Stimulated activated CD4-positive, alpha-beta T cell treated with anti-CD3 and anti-CD28 coated beads, Interleukin-12 subunit alpha, Interleukin-12 subunit beta, amount 100 ng/mL, for 48 hours (primary cell): ENCODE measurements at regions not wholly inside any gene's neighbourhood (a gene's known extent, or its start where the extent isn't known, plus 50 kb on each side); places are given as distances from the start of the nearest gene placed in this dataset.
"Not testable (repeated sequence)": the region's sequence is repeated elsewhere in the genome, so short reads cannot be mapped to it uniquely, and the experiment has no call there.

Experiments used
- DNase-seq, 3 donors: peaks; one replicate each; pipeline ENCODE4 v3.0.0-alpha.2; 2020; ENCODE audit warnings: low read depth in 2 of 3, low spot score in 1 of 3

GRCh38 chr20:60096166-60096565 lies 137.9 kb downstream of the CDH26 start:
- DNase-seq, result no peak

DNA sequence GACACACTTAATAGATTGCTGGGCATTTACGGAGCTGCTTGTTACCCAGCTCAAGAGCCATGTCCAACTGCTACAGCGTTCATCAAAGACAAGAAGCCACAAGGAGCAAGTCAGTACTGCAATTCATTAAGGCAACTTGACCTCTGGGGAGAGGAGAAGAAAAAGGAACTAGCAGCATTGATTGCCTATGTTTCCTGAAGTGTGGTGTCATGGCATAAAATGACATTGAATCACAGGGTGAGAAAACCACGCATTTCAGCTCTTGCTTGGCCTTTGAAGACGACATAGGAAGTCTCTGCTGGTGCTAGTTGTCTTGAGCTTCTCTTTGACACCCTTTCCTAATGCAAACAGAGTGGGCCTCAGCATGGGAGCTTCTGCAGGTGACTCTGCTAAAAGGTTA lies 139.1 kb downstream of the CDH26 start:
- no peak for DNase-seq

DNA sequence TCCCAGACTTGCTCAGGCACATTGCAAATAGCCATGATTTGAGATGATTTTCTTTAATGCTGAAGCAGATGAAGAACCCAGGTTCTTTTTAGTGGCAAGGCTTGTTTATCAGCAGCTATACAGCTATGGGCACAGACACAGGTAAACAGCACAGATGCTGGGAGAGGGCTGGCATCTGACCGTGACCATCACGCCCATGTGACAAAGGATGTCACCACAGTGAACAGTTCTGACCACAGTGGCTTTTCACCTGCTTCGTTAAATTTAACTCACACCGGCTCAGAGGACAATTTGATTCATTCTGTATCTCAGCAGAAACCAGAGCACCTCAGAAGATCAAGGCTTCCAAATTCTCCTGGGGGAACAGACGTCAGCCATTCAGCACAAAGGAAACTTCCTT lies 142.6 kb downstream of the CDH26 start:
- no peak for DNase-seq

DNA sequence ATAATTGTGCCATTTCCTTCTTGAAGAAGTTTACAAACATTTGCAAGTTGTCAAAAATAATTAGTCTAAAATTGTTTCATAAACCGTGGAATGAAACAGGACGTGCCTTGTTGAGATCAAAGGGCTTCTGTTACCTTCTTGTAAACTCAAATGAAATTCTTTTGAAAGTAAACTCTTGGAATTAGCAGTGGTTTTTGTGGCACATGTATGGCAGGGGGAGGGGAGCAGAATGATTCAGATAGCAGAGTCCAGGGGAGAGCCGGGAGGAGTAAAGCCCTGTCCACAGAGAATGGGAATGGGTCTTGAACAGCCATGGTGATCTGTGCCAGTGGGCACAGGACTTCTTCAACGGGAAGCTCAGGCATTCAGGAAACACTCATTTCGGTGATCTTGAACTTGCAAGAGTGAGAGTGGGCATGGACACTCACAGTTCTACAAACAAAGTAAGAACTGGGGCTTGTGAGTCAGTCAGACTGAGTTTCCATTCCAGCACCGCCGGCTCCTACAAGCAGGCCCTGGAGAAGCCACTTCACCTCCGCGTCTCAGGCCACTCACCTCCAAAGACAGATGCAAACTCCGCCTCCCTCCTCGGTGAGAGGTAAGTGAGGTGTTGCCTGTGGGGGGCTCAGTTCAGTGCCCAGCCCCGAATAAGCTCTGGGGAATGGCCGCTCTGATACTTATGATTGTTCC lies 143.1 kb downstream of the CDH26 start:
- DNase-seq, result no peak

GRCh38 chr20:60101891-60102281 lies 143.7 kb downstream of the CDH26 start:
- DNase-seq, result no peak

- no peak for DNase-seq
Measured at GRCh38 chr20:60102665-60103210, 144.5 kb downstream of the CDH26 start.

DNA sequence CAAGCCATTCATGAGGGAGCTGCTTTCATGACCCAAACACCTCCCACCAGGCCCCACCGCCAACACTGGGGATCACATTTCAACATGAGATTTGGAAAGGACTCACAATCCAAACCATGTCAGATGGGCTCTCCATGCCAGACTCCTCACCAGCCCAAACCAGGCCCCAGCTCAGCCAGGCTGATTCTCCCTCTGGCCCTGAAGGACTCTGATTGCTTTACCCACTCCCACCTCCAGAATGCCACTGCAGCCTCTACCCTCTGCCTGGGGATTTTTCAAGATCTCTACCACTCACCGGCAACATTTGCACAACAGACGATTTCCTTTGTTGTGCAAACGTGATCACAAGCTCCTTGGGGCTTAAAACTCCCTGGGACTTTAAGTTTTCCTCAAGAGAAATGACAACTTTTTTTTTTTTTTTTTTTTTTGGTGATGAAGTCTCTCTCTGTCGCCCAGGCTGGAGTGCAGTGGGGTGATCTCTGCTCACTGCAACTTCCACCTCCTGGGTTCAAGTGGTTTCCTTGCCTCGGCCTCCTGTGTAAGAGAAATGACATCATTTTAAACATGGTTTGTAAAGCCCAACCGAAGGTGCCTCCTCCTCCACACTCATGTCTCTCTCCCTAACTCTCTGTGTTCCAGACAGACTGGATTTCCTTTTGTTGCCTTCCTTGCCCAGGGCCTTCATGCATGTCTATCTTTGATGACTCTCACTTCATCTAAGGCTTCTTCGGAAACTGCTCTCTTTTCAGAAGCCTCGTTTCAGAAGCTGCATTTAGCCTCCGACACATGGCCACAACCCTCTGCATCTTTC lies 147.0 kb downstream of the CDH26 start:
- no peak for DNase-seq

GRCh38 chr20:60106186-60106585 lies 148.0 kb downstream of the CDH26 start:
- not testable (repeated sequence) for DNase-seq

- DNase-seq, result no peak
Measured at GRCh38 chr20:60107621-60108390, 149.6 kb downstream of the CDH26 start.

- no peak for DNase-seq
Measured at GRCh38 chr20:60108397-60108796, 150.2 kb downstream of the CDH26 start.

DNA sequence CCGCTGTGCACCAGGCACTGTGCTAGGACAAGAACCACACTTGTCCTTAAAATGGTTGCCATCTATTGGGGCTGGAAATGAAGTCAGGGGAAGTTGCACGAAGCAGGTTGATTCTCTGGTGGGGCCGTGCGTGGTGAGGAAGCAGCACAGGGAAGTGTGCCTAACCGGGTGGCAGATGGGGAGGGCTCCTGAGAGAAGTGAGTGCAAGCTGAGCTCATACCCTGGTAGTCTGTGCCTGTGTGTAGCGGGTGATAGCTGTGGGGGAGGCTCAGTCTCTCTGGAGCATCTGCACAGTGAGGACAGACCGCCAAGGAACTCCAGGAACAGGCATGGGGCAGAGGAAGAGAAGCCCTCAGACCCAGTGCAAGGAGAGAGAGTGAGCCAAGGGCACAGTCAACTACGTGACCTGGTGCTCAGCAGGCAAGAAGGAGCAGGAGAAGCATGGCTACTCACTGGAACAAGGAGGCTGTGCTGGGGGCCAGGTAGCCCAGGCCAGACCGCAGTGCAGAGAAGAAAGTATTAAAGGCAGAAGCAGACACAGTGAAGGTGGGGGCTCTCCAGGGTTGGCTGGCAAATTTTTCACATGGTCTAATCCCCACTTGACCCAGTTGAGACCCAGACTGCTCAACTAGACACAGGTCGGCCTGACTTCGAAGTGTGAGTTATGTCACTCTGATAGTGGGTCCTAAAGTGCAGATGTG lies 155.0 kb downstream of the CDH26 start:
- DNase-seq, result no peak

DNA sequence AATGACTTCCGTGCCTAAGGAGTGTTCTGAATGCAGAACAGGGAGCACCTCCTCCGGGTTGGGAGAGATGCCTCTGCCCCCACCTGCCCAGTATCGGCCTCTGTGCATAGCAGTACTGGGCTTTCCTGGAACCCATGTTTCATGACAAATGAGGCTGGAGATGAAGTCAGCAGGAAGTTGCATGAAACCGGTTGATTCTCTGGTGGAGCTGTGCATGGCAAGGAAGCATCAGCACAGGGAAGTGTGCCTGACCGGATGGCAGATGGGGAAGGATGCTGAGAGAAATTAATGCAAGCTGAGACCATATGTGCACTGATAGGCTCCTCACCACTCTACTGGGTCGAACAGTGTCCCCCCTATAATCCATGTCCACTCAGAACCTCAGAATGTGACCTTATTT lies 155.5 kb downstream of the CDH26 start:
- DNase-seq, result no peak

DNA sequence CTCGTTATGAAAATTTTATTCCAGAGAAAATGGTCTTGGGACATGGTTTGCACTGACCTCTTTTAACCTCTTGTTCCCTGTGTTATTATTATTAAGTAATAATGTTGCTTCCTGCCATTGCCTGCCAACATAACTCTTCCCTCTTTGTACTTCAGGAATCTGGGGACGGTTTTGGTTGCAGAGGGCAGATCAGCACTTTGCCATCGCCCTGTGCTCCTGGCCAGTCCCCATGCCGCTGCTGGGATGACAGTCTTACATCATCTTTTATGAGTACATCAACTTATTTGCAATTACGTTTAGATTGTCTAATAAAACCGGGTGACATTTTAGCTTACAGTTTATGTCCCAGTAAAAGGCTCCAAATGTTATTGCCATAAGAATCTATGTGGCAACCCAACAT lies 157.2 kb downstream of the CDH26 start:
- DNase-seq, result no peak

- DNase-seq, result no peak
Measured at GRCh38 chr20:60116128-60116909, 158.1 kb downstream of the CDH26 start.

DNA sequence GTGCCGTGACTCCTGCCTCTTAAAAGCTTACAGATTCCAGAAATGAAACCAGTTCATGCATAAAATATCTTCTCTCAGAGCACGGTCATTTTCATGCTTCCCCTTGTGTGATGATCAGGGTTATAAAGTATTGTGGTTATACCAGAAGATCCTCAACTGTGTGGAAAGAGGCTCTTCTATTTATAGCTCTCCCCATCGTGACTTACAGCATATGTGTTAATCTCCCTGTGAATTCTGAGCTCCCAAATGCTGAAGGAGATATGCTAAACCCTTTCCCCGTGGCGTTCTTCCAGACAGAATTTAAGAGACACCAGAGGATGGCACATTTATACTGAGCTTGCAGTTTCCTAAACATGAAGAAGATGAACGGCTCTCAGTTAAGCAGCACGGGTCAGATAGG lies 158.8 kb downstream of the CDH26 start:
- no peak for DNase-seq

- DNase-seq, result no peak
Measured at GRCh38 chr20:60121903-60122302, 163.7 kb downstream of the CDH26 start.

- no peak for DNase-seq
Measured at GRCh38 chr20:60122671-60123070, 164.4 kb downstream of the CDH26 start.

GRCh38 chr20:60123096-60123495 lies 164.9 kb downstream of the CDH26 start:
- DNase-seq, result no peak

DNA sequence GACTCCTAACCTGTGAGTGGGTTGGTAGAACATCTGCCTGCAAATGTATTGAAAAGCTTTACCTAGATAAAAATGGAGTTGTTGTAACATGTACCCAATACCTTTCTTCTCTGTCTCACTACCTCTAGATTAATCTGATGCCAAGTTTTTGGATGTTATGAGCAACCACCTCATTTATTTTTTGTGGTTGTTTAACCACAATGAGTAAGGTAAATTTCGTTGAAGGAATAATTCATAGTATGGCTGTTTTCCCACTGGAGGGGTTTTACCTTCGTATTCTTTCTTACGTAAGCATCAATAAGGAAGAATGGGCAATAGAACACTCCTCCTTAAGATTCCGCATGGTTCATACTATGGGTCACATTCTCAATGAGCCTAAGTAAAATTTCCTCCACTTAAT lies 165.4 kb downstream of the CDH26 start:
- no peak for DNase-seq

- no peak for DNase-seq
Measured at GRCh38 chr20:60124776-60125381, 166.7 kb downstream of the CDH26 start.
